ENCODE measurements at regions not wholly inside any gene's neighbourhood (a gene's known extent, or its start where the extent isn't known, plus 50 kb on each side); places are given as distances from the start of the nearest gene placed in this dataset.
A peak's percentile ranks its signal among the peaks of the same experiment; 100 is the strongest.
"Not testable (repeated sequence)": the region's sequence is repeated elsewhere in the genome, so short reads cannot be mapped to it uniquely, and the experiment has no call there.

DNA sequence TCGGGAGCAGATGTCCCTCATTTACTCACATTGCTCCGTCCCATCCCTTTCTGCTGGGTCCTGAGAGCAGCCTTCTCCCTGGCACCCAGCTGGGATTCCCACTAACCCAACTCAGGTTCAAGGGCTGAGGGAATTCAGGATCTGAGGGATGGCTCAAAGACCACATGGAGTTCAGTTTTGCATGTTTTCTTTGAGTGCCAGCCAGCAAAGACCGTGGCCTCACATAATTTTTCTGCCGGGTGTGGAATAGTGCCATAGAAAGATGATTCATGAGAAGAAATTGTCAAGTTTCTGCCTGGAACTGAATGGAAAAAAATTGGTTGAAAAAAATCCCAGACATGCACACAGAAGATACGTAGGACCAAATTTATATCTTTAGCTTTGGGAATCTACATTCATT lies 168.6 kb downstream of the CD83 start:
- ATAC-seq (peak; percentile 46), DNase-seq (no peak)
- intact Hi-C loops (cut with micrococcal nuclease): no loop called here

DNA sequence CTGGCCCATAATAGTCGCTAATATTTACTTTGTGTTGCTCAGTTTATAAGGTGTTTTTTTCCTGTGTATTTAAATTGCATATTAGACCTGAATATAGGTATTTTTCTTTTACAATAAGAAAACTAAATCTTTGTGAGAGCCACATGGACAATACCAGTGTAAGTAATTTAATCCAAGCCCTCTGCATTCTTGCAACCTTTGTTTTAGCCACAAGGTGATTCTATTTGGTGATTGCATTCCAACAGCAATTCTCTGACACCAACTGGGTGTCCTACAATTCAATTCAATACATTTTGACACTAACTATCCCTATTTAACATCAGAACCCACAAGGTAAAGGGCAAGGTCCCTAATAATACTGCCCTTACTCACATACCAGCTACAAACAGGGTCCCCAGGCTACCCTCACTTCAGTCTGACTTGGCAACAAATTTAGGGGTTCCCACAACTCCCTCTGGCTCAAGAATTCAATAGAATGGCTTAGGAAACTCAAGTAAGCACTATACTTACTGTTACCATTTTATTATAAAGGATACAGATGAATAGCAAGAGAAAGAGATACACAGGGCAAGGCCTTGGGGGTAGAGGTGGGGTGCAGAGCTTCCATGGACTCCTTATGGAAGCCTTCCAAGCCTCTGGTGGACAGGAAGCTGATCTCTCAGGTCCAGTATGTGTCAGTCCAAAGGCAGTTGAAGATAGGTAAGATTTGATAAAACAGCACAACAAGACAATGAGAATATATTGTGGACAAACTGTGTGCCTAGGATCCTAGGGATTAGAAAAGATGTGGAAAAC lies 169.3 kb downstream of the CD83 start:
- intact Hi-C loops (cut with micrococcal nuclease): no loop called here
- DNase-seq: no peak
- no peak for ATAC-seq

DNA sequence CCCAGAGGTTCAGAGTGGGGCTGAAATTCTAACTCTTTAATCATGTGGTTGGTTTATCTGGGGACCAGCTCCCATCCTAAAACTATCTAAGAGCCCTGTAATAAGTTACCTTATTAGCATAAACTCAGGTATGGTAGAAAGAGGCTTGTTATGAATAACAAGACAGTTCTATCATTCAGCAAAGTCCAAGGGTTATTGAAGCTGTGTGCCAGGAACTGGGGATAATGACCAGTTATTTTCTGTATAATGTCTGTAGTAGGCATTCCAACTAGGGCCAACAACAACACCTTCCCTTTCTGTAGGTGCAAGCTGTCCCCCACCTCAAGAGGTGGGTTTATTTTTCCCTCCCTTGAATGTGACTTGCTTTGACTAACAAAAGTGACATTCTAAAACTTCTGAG lies 170.1 kb downstream of the CD83 start:
- intact Hi-C loops (cut with micrococcal nuclease): no loop called here
- DNase-seq (no peak), ATAC-seq (no peak)

DNA sequence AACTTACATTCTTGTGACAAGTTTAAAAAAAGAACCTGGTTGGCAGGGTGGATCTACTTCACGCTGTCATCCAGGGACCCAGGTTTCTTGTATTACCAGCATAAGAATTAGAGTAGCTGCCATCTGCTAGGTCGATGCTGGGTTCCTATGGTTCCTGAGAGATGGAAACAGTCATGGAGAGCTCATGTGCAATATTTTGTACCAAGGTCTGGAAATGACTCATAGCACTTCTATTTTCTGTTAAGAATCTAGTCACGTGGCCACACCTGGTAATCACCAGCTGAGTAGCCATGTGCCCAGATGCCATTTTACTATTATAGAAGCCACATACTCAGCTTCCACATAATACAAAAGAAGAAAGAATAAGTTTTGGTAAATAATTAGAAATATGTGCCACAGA lies 171.3 kb downstream of the CD83 start:
- intact Hi-C loops (cut with micrococcal nuclease): no loop called here
- DNase-seq (no peak), ATAC-seq (no peak)

DNA sequence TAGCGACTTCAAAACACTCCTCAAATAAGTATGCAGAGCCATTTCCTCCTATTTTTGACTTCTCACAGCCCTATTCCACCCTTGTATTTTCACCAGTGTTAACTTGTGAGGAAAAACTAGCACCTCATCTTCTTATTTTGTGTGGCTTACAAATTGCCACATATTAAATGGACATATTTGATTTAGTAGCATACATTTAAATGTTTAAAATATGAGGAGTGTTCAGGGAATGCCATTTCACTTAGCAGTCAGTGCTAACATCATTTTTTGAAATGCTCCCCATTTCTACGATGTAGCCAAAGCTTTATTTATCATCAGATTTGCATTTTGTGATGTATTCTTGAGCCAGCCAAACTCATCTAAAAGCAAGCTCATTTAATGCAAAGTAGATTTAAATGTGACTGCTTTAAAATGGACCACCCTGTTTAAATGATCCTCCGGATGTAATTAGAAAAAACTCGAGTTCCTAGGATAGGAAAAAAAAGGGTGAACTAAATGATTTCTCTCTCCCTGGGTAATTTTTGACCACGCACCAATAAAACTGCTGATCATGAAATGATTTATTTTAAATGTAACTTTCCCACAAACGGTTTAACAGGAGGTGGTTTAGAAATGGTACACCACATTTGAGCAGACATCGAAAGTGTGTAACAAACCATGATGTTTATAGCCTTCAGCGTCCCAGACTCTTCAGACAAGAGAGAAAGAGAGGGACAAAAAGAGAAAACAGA lies 172.6 kb downstream of the CD83 start:
- DNase-seq: no peak
- no peak for ATAC-seq
- intact Hi-C loops (cut with micrococcal nuclease): no loop called here

DNA sequence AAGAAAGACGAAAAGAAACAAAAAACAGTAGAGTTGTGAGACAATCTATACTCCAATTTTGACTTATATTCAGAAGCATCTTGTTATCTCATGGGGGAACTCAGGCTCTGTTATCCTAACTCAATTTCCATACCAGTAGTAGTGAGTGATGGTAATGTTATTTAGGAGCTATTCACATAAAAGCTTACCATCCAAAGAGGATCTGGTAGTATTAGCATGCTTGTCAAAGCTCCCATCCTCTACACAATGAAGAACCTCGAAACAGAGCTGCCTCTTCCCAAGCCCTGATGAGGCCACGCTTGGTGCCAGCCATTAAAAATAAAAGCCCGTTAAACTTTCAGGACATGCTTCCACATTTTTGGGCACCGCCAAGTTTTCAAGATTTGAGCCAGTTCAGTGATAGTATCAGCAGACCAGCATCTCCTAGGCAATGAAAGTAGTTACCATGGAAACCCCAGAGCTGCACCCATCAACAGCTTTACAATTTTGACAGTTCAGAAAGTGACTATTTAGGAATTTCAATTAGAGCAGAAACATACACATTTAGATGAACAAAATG lies 173.3 kb downstream of the CD83 start:
- no peak for ATAC-seq
- DNase-seq: no peak
- intact Hi-C loops (cut with micrococcal nuclease): no loop called here

DNA sequence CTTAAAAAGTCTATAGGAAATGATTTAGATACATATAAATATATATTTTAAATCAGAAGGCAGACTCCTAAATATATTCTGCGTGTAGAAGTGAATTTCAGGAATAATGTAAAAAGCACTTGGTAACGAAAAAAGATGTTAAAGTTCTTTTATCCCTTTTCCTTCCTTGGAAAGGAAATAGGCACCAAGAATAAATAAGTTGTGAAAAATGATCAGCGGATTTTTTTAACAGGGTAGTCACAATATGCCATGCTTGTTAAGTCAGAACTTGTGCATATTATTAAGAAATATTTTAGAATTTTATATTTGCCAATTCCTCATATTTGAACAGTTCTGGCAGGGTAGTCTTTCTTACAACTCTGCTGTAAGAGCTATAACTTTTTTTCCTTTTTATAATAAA lies 173.8 kb downstream of the CD83 start:
- DNase-seq: no peak
- intact Hi-C loops (cut with micrococcal nuclease): no loop called here
- ATAC-seq: no peak

DNA sequence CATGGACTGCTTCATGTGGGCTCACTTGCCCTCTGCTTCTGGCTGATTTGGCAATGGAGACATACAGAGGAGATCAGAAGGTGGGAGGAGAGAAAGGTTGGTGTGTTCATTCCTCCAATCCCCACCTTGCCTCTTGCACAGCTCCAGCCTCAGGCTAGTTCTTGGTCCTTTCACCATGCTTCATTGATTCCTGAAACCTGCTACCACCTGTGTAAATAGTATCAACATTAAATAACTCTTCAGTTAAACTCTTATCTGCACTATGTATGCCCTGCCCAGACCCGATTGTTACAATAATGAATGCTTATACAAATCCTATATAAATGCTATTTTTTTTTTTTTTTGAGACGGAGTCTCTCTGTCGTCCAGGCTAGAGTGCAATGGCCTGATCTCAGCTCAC lies 174.5 kb downstream of the CD83 start:
- no peak for ATAC-seq
- no peak for DNase-seq
- intact Hi-C loops (cut with micrococcal nuclease): no loop called here

DNA sequence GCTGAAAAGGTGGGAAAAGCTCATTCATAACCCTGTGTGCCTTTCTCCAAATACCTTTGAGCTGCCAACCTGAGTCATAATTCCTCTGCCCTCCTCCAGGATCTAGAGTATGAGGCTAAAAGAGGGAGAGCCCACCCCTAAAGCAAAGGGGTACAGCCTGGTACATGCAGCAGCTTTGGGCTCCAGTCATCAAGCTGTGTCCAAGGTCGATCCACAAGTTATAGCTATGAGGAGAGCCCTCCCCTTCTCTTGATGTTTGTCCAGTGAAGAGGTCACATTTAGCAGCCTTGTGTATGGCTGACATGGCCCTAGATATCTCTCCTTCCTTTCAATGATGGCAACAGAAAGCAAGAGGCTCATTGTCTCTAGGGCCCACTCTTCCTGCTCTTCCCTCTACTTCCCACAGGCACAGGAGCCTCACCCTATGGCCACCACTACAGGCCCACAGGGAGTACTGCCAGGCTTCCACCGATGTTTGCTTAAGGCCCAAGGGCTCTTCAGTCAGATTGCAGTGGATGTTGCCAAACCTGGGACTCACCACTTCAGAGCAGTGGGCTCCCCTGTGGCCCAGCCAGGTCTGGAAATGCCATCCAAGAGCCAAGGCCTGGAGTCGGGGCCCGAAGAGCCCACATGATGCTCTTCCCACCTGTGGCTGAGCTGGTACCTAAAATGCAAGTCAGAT lies 176.8 kb downstream of the CD83 start:
- intact Hi-C loops (cut with micrococcal nuclease): no loop called here
- no peak for ATAC-seq
- DNase-seq: no peak

DNA sequence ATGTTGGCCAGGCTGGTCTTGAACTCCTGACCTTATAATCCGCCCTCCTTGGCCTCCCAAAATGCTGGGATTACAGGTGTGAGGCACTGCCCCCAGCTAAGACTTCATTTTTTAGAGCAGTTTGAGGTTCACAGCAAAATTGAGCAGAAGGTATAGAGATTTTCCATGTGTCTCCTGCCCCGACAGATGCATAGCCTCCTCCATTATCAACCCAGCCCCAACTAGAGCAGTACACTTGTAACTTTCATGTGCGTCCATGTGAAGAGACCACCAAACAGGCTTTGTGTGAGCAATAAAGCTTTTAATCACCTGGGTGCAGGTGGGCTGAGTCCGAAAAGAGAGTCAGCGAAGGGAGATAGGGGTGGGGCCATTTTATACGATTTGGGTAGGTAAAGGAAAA lies 179.1 kb downstream of the CD83 start:
- ATAC-seq; DNase-seq; intact Hi-C loops (cut with micrococcal nuclease): not testable (repeated sequence)

DNA sequence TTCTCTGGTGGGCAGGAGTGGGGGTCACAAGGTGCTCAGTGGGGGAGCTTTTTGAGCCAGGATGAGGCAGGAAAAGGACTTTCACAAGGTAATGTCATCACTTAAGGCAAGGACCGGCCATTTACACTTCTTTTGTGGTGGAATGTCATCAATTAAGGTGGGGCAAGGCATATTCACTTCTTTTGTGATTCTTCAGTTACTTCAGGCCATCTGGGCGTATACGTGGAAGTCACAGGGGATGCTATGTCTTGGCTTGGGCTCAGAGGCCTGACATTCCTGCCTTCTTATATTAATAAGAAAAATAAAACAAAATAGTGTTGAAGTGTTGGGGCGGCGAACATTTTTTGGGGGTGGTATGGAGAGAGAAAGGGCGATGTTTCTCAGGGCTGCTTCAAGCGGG lies 179.5 kb downstream of the CD83 start:
- intact Hi-C loops (cut with micrococcal nuclease); DNase-seq: not testable (repeated sequence)

DNA sequence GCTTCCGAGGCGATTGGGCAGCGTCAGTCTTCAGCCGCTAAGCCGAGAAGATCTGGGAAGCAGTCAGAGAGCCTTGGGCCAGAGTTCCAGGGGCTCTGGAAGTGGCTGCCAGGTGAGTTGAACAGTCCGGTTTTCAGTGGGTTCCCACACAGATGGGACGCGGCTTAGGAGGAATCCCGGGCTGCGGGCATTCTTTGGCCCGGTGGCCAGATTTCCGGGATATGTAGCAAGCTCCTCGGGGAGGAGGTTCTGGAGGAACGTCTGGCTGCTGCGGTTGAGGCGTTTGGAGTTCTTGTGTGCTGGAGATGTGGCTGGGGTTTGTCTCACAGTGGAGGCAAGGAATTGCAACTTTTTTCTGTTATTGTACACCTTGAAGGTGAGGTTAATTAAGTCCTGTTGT lies 182.6 kb downstream of the CD83 start:
- DNase-seq; intact Hi-C loops (cut with micrococcal nuclease); ATAC-seq: not testable (repeated sequence)

More for the DNA sequence above, 179.5 kb downstream of the CD83 start:
- not testable (repeated sequence) for ATAC-seq

DNA sequence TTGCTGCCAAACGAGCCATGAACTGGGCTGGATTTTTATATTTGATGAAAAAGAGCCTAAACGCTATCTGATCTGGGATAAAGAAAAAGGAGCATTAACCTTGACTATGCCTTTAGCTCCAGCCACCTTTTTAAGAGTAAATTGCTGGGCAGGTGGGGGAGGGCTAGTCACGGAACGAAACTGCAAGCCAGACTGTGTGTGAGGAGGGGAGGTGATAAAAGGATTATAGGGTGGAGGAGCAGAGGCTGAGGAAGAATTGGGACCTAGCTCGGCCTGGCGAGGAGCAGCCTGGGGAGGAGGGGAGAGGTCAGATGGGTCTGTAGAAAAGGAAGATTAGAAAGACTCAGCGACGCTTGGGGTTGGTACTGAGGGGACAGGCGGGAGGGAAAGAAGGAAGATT lies 183.1 kb downstream of the CD83 start:
- ATAC-seq; DNase-seq; intact Hi-C loops (cut with micrococcal nuclease): not testable (repeated sequence)

DNA sequence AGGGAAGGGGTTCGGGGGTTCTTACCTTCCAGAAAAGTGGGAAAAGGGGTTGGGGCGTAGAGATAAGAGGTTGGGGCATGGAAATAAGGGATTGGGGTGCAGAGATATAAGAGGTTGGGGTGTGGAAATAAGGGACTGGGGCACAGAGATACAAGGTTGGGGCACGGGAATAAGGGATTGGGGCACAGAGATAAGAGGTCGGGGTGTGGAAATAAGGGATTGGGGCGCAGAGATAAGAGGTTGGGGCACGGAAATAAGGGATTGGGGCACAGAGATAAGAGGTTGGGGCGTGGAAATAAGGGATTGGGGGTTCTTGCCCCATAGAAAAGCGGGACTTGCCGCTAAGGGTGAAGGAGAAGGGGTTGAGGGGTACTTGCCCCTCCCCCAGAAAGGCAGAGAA lies 183.9 kb downstream of the CD83 start:
- intact Hi-C loops (cut with micrococcal nuclease); DNase-seq; ATAC-seq: not testable (repeated sequence)

DNA sequence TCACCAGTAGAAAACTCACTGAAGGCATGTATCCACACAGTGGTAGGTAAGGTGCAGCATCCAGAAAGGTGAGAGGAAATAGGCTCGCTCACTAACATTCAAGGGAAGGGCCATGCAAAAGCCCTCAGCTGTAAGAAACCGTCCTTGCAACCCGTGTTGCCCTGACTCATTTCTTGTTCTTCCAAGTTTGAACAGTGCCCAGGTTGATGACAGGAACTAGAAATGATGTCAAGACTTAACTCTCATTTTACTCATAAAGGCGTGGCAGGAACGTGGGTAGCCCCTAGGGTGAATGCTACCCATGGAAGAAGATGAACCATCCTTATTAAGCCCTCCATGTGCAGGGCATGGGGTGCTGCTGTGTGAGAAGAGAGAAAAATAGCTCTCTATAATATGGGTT lies 187.6 kb downstream of the CD83 start:
- ATAC-seq: no peak
- DNase-seq: no peak
- intact Hi-C loops (cut with micrococcal nuclease): no loop called here

DNA sequence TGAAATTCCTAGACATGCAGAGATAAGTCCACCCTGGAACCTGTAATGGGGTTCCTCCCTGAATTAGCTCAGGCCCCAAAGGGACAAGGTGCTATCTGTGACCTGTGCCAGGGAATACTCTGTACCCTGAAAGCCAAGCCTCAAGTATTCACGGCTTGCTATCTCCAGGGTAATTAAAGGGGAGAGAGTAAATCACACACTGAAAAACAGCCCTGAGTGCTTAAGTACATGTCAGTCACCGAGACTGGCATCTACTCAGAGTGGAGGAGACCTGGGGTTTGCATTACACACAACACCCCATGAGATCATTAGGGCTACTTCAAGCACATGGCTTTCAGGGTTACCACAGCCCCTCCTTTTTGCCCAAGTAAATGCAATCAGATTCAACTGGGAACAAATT lies 188.1 kb downstream of the CD83 start:
- no peak for DNase-seq
- intact Hi-C loops (cut with micrococcal nuclease): no loop called here
- peak; percentile 67 for ATAC-seq

DNA sequence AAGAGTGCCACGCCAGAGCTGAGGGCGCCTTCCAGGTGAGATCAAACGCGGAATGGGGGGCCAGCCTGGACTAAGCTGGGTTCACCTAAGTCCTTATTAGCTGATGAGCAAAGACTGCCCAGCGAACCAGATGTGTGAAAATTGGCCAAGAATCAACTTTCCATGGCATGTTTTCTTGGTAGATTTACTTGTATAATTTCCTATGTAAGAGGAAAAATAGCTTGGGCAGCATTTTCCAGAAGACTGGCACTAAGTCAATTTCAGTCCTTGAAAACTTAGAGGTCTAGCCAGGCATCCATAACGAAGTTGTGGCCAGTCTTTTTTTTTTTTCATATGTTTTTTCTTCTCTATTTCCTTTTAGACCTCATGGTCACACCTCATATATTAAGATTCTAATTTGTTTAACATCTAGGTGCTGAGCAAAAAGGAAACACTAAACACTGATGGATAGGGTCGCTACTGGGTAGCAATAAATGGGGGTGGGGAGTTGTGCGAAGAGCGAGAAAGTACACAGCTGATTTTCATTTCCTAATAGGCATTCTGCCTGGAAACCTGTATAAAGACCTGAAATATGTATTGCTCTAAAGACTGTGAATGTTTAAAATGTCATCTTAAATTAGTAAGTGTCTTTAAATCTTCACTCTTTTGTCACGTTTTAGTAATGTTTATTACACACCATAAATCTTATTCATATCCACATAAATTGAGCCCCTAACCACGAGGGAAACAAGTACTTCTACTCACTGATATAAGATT lies 188.8 kb downstream of the CD83 start:
- ATAC-seq: no peak
- intact Hi-C loops (cut with micrococcal nuclease): no loop called here
- no peak for DNase-seq

DNA sequence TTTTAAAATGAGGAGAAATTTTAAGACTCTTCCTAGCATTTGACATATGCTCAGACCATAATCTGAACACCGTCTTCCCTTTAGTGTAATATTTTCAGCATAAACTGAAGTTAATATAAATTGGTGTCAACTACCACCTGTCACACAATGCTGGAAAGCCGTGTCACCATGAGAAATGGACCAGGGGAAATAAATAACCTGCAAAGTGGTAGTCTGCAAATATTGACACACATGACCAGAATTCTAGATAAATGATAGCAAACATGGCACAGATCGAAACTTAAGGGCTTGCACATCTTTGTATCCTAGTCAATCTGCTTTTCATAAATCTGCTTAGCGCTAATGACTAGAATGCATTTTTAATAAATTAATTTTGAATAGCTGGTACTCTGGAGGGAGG lies 191.9 kb downstream of the CD83 start:
- ATAC-seq (no peak), DNase-seq (no peak)
- intact Hi-C loops (cut with micrococcal nuclease): no loop called here

DNA sequence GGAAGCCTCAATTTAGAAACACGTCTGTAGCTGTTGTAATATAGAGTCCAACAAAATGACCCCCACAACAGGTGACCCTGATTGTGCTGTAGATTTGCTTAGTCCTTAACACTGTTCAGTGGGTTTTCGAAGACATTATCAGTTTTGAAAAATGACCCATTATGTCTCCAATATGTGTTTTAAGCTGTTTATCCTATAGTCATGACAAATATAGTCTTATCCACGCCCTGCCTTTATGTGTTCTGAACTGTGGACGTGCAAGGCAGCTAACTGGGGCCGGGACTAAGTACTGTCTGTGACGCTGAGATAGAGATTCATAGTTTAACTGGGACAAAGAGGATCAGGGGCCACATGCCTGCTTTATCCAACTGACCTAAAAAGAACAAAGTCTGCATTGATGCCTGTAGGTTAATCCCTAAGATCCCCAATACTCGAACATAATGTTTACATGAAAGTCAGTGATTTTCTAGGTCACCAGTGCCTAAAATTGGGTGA lies 192.4 kb downstream of the CD83 start:
- ATAC-seq (no peak), DNase-seq (no peak)
- intact Hi-C loops (cut with micrococcal nuclease): no loop called here
